K562 (cell line): ENCODE measurements at regions not wholly inside any gene's neighbourhood (a gene's known extent, or its start where the extent isn't known, plus 50 kb on each side); places are given as distances from the start of the nearest gene placed in this dataset.

ENCODE experiments used
- BACH1 ChIP-seq: fragments of 200-800 bp; sonication (Bioruptor generic); IDR thresholded peaks from 2 replicates; pipeline ENCODE4 v1.6.1; 2016; ENCODE audit warnings: missing genetic modification characterization, missing compliant biosample characterization
- CTBP1 ChIP-seq: fragments of 450-650 bp; IDR thresholded peaks from 2 replicates; pipeline ENCODE4 v1.6.1; 2016; ENCODE audit warnings: borderline replicate concordance
- EP300 ChIP-seq: IDR thresholded peaks from 2 replicates; pipeline ENCODE4 v1.6.1; 2012; ENCODE audit warnings: low read length, improper control_type of control experiment
- FOS ChIP-seq: IDR thresholded peaks from 3 replicates; pipeline ENCODE4 v1.6.1; 2011; ENCODE audit not compliant: insufficient read length; ENCODE audit errors: extremely low read depth
- HDGF ChIP-seq: fragments of 450-650 bp; IDR thresholded peaks from 2 replicates; pipeline ENCODE4 v1.6.1; 2016
- KDM5B ChIP-seq: fragments of 200-600 bp; sonication (generic); IDR thresholded peaks from 2 replicates; pipeline ENCODE4 v1.6.1; 2012; ENCODE audit warnings: low read depth, mild to moderate bottlenecking, moderate library complexity, low read length, control low read depth, inconsistent platforms; ENCODE audit not compliant: insufficient replicate concordance
- POLR2AphosphoS5 ChIP-seq: IDR thresholded peaks from 2 replicates; pipeline ENCODE4 v1.6.1; 2011; ENCODE audit warnings: mild to moderate bottlenecking, low read depth, low read length, moderate library complexity; ENCODE audit not compliant: control insufficient read depth, insufficient read depth
- WHSC1 ChIP-seq: IDR thresholded peaks from one replicate; pipeline ENCODE4 v1.6.1; 2012; ENCODE audit warnings: low read length, control low read depth, inconsistent platforms
- ZEB2 ChIP-seq: fragments of 450-650 bp; IDR thresholded peaks from 2 replicates; pipeline ENCODE4 v1.6.1; 2016
- ZNF778 ChIP-seq: fragments of 450-650 bp; formaldehyde crosslinking; IDR thresholded peaks from 2 replicates; pipeline ENCODE4 v1.4.0; 2020; ENCODE audit warnings: mild to moderate bottlenecking, moderate library complexity
- ZNF785 ChIP-seq: fragments of 250-450 bp; sonication (Bioruptor Pico); IDR thresholded peaks from 2 replicates; pipeline ENCODE4 v1.4.0; 2020; ENCODE audit warnings: mild to moderate bottlenecking
- TF ChIP-seq, protein P1 (sequence below): sonication (generic); formaldehyde crosslinking; IDR thresholded peaks from 2 replicates; pipeline ENCODE4 v1.8.0; 2023; ENCODE audit warnings: mild to moderate bottlenecking, missing genetic modification reagents
- TF ChIP-seq, protein P2 (sequence below): sonication (generic); formaldehyde crosslinking; IDR thresholded peaks from 2 replicates; pipeline ENCODE4 v1.9.0; 2022; ENCODE audit warnings: mild to moderate bottlenecking, missing genetic modification reagents

DNA sequence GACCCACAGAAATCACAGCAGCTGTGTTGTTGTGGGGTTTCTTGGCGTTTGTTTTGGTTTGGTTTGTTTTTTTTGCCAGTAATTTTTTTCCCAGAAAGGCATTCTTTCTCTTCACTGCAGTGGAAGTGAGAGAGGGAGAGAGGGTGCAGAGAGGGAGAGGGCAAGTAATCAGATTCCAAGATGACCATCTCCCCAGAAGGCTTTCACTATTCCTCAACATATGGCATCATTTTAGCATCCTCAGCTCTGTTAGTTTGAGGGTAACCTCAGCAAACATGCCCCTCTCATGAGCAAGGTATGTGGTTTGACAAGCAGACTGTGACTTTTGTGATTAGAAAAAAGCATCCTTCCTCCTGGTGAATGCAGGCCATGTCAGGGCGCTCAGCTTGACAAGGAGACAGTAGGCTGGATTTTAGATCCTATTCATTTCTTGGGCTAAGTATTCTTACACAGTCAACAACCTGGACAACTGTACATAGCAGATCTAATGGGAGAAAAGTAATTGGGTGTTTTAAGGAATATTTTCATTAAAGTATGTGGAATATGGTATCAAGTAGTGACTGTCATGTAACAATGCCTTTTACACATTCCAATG is 86.3 kb upstream of the PIK3CG start:
- TF ChIP-seq ZNF785 (CRISPR knock-in tag): no peak
- no peak for TF ChIP-seq ZNF778 (CRISPR knock-in tag)
- 0 out of 2 replicates have a peak, but pooled peaks have one; percentile 29 for TF ChIP-seq POLR2AphosphoS5
- no peak for TF ChIP-seq FOS
- TF ChIP-seq ZEB2: no peak
- TF ChIP-seq WHSC1: no peak
- TF ChIP-seq CTBP1: no peak
- no peak for TF ChIP-seq HDGF
- TF ChIP-seq KDM5B: no peak
- TF ChIP-seq BACH1: no peak
- TF ChIP-seq, protein P1, sequence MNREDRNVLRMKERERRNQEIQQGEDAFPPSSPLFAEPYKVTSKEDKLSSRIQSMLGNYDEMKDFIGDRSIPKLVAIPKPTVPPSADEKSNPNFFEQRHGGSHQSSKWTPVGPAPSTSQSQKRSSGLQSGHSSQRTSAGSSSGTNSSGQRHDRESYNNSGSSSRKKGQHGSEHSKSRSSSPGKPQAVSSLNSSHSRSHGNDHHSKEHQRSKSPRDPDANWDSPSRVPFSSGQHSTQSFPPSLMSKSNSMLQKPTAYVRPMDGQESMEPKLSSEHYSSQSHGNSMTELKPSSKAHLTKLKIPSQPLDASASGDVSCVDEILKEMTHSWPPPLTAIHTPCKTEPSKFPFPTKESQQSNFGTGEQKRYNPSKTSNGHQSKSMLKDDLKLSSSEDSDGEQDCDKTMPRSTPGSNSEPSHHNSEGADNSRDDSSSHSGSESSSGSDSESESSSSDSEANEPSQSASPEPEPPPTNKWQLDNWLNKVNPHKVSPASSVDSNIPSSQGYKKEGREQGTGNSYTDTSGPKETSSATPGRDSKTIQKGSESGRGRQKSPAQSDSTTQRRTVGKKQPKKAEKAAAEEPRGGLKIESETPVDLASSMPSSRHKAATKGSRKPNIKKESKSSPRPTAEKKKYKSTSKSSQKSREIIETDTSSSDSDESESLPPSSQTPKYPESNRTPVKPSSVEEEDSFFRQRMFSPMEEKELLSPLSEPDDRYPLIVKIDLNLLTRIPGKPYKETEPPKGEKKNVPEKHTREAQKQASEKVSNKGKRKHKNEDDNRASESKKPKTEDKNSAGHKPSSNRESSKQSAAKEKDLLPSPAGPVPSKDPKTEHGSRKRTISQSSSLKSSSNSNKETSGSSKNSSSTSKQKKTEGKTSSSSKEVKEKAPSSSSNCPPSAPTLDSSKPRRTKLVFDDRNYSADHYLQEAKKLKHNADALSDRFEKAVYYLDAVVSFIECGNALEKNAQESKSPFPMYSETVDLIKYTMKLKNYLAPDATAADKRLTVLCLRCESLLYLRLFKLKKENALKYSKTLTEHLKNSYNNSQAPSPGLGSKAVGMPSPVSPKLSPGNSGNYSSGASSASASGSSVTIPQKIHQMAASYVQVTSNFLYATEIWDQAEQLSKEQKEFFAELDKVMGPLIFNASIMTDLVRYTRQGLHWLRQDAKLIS: no peak
- TF ChIP-seq, protein P2, sequence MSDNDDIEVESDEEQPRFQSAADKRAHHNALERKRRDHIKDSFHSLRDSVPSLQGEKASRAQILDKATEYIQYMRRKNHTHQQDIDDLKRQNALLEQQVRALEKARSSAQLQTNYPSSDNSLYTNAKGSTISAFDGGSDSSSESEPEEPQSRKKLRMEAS (CRISPR knock-in tag): no peak
- TF ChIP-seq EP300: no peak
